ENCODE measurements at regions not wholly inside any gene's neighbourhood (a gene's known extent, or its start where the extent isn't known, plus 50 kb on each side); places are given as distances from the start of the nearest gene placed in this dataset.
"Not testable (repeated sequence)": the region's sequence is repeated elsewhere in the genome, so short reads cannot be mapped to it uniquely, and the experiment has no call there.

GRCh38 chr2:131424605-131425114 lies 51.3 kb upstream of the TUBA3D start:
- TF ChIP-seq TEAD4 (CRISPR knock-in tag; IDR thresholded peaks at IDR 0.05); NFYB (CRISPR knock-in tag; conservative IDR thresholded peaks at IDR 0.05; ENCODE audit: low read depth): not testable (repeated sequence)
